Karpas-422 (cell line): ENCODE measurements at regions not wholly inside any gene's neighbourhood (a gene's known extent, or its start where the extent isn't known, plus 50 kb on each side); places are given as distances from the start of the nearest gene placed in this dataset.
"Not testable (repeated sequence)": the region's sequence is repeated elsewhere in the genome, so short reads cannot be mapped to it uniquely, and the experiment has no call there.

Experiments
- DNase-seq: peaks from one replicate; pipeline ENCODE4 v3.0.0-alpha.2; 2015
- H2AFZ ChIP-seq: fragments of 200-600 bp; sonication (generic); 2 replicates; pipeline ENCODE4 v1.6.1; 2014; ENCODE audit warnings: antibody characterized with exemption, low read length, mixed read lengths
- H3K27ac ChIP-seq: fragments of 200-600 bp; sonication (generic); 2 replicates; pipeline ENCODE4 v1.5.1; 2014; ENCODE audit warnings: mild to moderate bottlenecking, low read length, moderate library complexity
- H3K27me3 ChIP-seq: fragments of 200-600 bp; sonication (generic); 2 replicates; pipeline ENCODE4 v1.6.1; 2014; ENCODE audit warnings: low read length, mixed read lengths
- H3K36me3 ChIP-seq: fragments of 200-600 bp; sonication (generic); 2 replicates; pipeline ENCODE4 v1.6.1; 2014; ENCODE audit warnings: low read length, mixed read lengths; ENCODE audit not compliant: insufficient read depth
- H3K4me1 ChIP-seq: fragments of 200-600 bp; sonication (generic); 2 replicates; pipeline ENCODE4 v1.6.1; 2014; ENCODE audit warnings: mild to moderate bottlenecking, low read length, mixed read lengths
- H3K4me2 ChIP-seq: fragments of 200-600 bp; sonication (generic); 2 replicates; pipeline ENCODE4 v1.6.1; 2014; ENCODE audit warnings: low read length, low read depth, mild to moderate bottlenecking; ENCODE audit not compliant: poor library complexity, severe bottlenecking
- H3K4me3 ChIP-seq: fragments of 200-600 bp; sonication (generic); 2 replicates; pipeline ENCODE4 v1.5.1; 2014; ENCODE audit warnings: mild to moderate bottlenecking, antibody characterized with exemption, low read length, mixed read lengths
- H3K79me2 ChIP-seq: fragments of 200-600 bp; sonication (generic); 2 replicates; pipeline ENCODE4 v1.6.1; 2014; ENCODE audit warnings: mild to moderate bottlenecking, low read length, mixed read lengths
- H3K9ac ChIP-seq: fragments of 200-600 bp; sonication (generic); 2 replicates; pipeline ENCODE4 v1.6.0; 2014; ENCODE audit warnings: low read length
- H3K9me2 ChIP-seq: fragments of 200-600 bp; sonication (generic), shearing (Covaris generic); replicated peaks from 2 replicates; pipeline ENCODE4 v1.6.0; 2014; ENCODE audit warnings: mild to moderate bottlenecking, low read length, moderate library complexity; ENCODE audit not compliant: insufficient read depth
- H3K9me3 ChIP-seq: fragments of 300-700, 200-600 bp; sonication (generic); 2 replicates; pipeline ENCODE4 v1.6.1; 2014; ENCODE audit warnings: low read length, mixed read lengths
- H4K20me1 ChIP-seq: fragments of 200-600 bp; sonication (generic); 2 replicates; pipeline ENCODE4 v1.6.1; 2014; ENCODE audit warnings: mild to moderate bottlenecking, antibody characterized with exemption, low read length, low read depth; ENCODE audit not compliant: insufficient read depth

- DNase-seq: no peak
- no peak overlapping the region for H3K4me3 ChIP-seq
- no peak overlapping the region for H3K27ac ChIP-seq
These were observed 222.6 kb downstream of the TMEM161B start for GRCh38 chr5:88045931-88046461.

GRCh38 chr5:88045165-88045564 lies 223.5 kb downstream of the TMEM161B start:
- H3K36me3 ChIP-seq: no peaks in the 10 kb centered on the region
- H3K4me3 ChIP-seq: no peak overlapping the region
- no peaks in the 10 kb centered on the region for H3K4me1 ChIP-seq
- H3K4me2 ChIP-seq: no peak overlapping the region
- no peaks in the 10 kb centered on the region for H3K9me2 ChIP-seq
- no peaks in the 10 kb centered on the region for H3K27me3 ChIP-seq
- no peaks in the 10 kb centered on the region for H4K20me1 ChIP-seq
- H3K9ac ChIP-seq: no peak overlapping the region
- no peaks in the 10 kb centered on the region for H3K79me2 ChIP-seq
- no peak overlapping the region for H3K27ac ChIP-seq
- H3K9me3 ChIP-seq: no peaks in the 10 kb centered on the region
- no peak overlapping the region for H2AFZ ChIP-seq
- no peak for DNase-seq

More at GRCh38 chr5:88045931-88046461, 222.6 kb downstream of the TMEM161B start:
- no peaks in the 10 kb centered on the region for H3K36me3 ChIP-seq
- no peaks in the 10 kb centered on the region for H3K4me1 ChIP-seq
- H4K20me1 ChIP-seq: no peaks in the 10 kb centered on the region
- H3K9me2 ChIP-seq: no peaks in the 10 kb centered on the region
- H3K27me3 ChIP-seq: no peaks in the 10 kb centered on the region
- no peak overlapping the region for H3K9ac ChIP-seq
- H3K79me2 ChIP-seq: no peaks in the 10 kb centered on the region
- no peak overlapping the region for H2AFZ ChIP-seq
- no peaks in the 10 kb centered on the region for H3K9me3 ChIP-seq
- no peak overlapping the region for H3K4me2 ChIP-seq

DNA sequence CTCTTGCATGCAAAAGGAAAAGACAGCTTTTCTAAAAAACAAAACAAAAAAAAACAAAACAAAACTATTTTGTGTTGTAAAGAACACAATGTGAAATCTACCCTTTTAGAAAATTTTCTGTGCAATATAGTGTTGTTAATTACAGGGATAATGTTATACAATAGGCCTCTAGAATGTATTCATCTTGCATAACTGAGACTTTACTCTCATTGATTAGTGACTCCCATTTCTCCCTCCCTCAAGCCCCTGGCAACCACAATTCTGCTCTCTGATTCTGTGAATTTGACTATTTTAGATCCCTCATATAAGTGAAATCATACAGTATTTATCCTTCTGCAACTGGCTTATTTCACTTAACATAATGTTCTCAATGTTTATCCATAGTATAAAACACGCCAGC lies 234.1 kb downstream of the TMEM161B start:
- Histone ChIP-seq H3K4me1 (no peaks in the 10 kb centered on the region), H3K9me3 (no peaks in the 10 kb centered on the region), H3K4me2 (no peak overlapping the region), H3K36me3 (no peaks in the 10 kb centered on the region), H3K79me2 (no peaks in the 10 kb centered on the region), H3K27me3 (no peaks in the 10 kb centered on the region), H3K9ac (no peak overlapping the region), H3K9me2 (no peaks in the 10 kb centered on the region), H4K20me1 (no peaks in the 10 kb centered on the region), H2AFZ (no peak overlapping the region), H3K27ac (no peak overlapping the region), H3K4me3 (no peak overlapping the region)
- no peak for DNase-seq

- H4K20me1 ChIP-seq: no peaks in the 10 kb centered on the region
- H3K4me2 ChIP-seq: no peak overlapping the region
- no peak for DNase-seq
- H3K36me3 ChIP-seq: no peaks in the 10 kb centered on the region
- no peak overlapping the region for H3K27ac ChIP-seq
- no peaks in the 10 kb centered on the region for H3K79me2 ChIP-seq
- H3K9me2 ChIP-seq: no peaks in the 10 kb centered on the region
- H3K9ac ChIP-seq: no peak overlapping the region
- no peaks in the 10 kb centered on the region for H3K4me1 ChIP-seq
- no peaks in the 10 kb centered on the region for H3K27me3 ChIP-seq
- no peak overlapping the region for H2AFZ ChIP-seq
- H3K9me3 ChIP-seq: no peaks in the 10 kb centered on the region
- no peak overlapping the region for H3K4me3 ChIP-seq
These were observed 235.5 kb downstream of the TMEM161B start for GRCh38 chr5:88033191-88033590.

- no peak for DNase-seq
- no peak overlapping the region for H3K4me3 ChIP-seq
- H3K36me3 ChIP-seq: no peaks in the 10 kb centered on the region
- no peaks in the 10 kb centered on the region for H3K9me3 ChIP-seq
- no peak overlapping the region for H3K9ac ChIP-seq
- no peaks in the 10 kb centered on the region for H3K27me3 ChIP-seq
- no peaks in the 10 kb centered on the region for H4K20me1 ChIP-seq
- H3K27ac ChIP-seq: no peak overlapping the region
- no peaks in the 10 kb centered on the region for H3K4me1 ChIP-seq
- no peaks in the 10 kb centered on the region for H3K9me2 ChIP-seq
- no peak overlapping the region for H2AFZ ChIP-seq
- no peak overlapping the region for H3K4me2 ChIP-seq
- H3K79me2 ChIP-seq: no peaks in the 10 kb centered on the region
These were observed 239.6 kb downstream of the TMEM161B start for GRCh38 chr5:88029011-88029410.

DNA sequence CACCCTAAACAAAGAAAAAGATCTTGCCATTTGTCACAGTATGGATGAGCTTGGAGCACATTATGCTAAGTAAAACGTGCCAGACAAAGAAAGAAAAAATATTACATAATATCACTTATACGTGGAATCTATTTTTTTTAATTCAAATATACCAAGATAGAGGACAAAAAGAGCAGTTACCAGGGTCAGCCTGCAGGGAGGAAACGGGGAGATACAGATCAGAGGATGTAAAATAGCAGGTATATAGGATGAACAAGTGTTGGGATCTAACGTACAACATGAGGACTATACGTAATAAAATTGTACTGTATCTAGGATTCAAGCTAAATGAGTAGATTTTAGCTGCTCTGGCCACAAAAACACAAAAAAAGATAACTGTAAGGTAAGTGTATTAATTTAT lies 247.5 kb downstream of the TMEM161B start:
- H3K9me3 ChIP-seq: no peaks in the 10 kb centered on the region
- no peaks in the 10 kb centered on the region for H3K79me2 ChIP-seq
- H3K4me3 ChIP-seq: no peak overlapping the region
- DNase-seq: no peak
- H2AFZ ChIP-seq: no peak overlapping the region
- H3K9ac ChIP-seq: no peak overlapping the region
- no peaks in the 10 kb centered on the region for H3K27me3 ChIP-seq
- no peak overlapping the region for H3K4me2 ChIP-seq
- no peaks in the 10 kb centered on the region for H4K20me1 ChIP-seq
- no peaks in the 10 kb centered on the region for H3K4me1 ChIP-seq
- H3K9me2 ChIP-seq: no peaks in the 10 kb centered on the region
- H3K36me3 ChIP-seq: no peaks in the 10 kb centered on the region
- H3K27ac ChIP-seq: no peak overlapping the region

- H2AFZ ChIP-seq, H3K27ac ChIP-seq, H3K4me2 ChIP-seq, DNase-seq, H3K4me3 ChIP-seq, H3K36me3 ChIP-seq, H3K9ac ChIP-seq, H3K27me3 ChIP-seq, H3K9me2 ChIP-seq, H3K79me2 ChIP-seq, H3K9me3 ChIP-seq, H4K20me1 ChIP-seq, H3K4me1 ChIP-seq: not testable (repeated sequence)
These were observed 253.7 kb downstream of the TMEM161B start for GRCh38 chr5:88014984-88015383.

DNA sequence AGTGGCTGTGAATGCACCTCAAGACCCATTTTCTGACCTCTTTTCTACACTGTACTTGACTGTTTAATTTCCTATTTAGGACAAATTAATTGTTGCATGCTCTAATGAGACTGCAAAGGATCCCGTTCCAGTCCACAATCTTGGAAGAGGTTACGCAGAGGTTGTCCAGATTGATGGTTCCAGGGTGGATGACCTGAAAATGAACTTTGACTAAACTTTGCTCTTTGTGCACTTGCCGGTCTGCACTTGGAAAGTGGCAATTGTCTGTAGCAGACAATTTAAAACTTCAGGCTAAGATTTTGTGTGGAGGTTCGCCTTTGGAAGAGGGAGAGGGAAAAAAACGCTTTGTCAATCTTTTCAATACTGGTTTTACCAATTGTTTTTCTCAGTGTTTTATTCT lies 267.8 kb downstream of the TMEM161B start:
- Histone ChIP-seq H4K20me1 (no peaks in the 10 kb centered on the region), H3K27ac (no peak overlapping the region), H3K4me3 (no peak overlapping the region), H3K36me3 (no peaks in the 10 kb centered on the region), H3K9me2 (no peaks in the 10 kb centered on the region), H3K4me1 (no peaks in the 10 kb centered on the region), H3K4me2 (no peak overlapping the region), H3K9me3 (no peaks in the 10 kb centered on the region), H3K27me3 (no peaks in the 10 kb centered on the region), H3K79me2 (no peaks in the 10 kb centered on the region), H2AFZ (no peak overlapping the region), H3K9ac (no peak overlapping the region)
- DNase-seq: peak; percentile 7

- Histone ChIP-seq H3K9ac (no peak overlapping the region), H2AFZ (no peak overlapping the region), H3K4me1 (no peaks in the 10 kb centered on the region), H3K36me3 (no peaks in the 10 kb centered on the region), H3K27ac (no peak overlapping the region), H3K4me2 (no peak overlapping the region), H3K4me3 (no peak overlapping the region), H3K9me3 (no peaks in the 10 kb centered on the region), H4K20me1 (no peaks in the 10 kb centered on the region), H3K79me2 (no peaks in the 10 kb centered on the region), H3K27me3 (no peaks in the 10 kb centered on the region), H3K9me2 (no peaks in the 10 kb centered on the region)
- no peak for DNase-seq
These were observed 271.0 kb downstream of the TMEM161B start for GRCh38 chr5:87997662-87998061.
